Naive B cell (primary cell): ENCODE measurements at regions not wholly inside any gene's neighbourhood (a gene's known extent, or its start where the extent isn't known, plus 50 kb on each side); places are given as distances from the start of the nearest gene placed in this dataset.
A peak's percentile ranks its signal among the peaks of the same experiment; 100 is the strongest.

ENCODE experiments used
- ATAC-seq, 2 donors: fragments of 150-1000 bp; cut with Tn5 transposase; 2 replicates each; pipeline ENCODE4 v1.10.0; 2021; ENCODE audit warnings: low read depth in 2 of 2, mild to moderate bottlenecking in 2 of 2, moderate library complexity in 2 of 2
- DNase-seq: peaks from one replicate; pipeline ENCODE4 v3.0.0; 2022
- H3K27ac Mint-ChIP-seq, 6 donors: one replicate each; pipeline ENCODE4 v1.8.0; 2020 to 2022; ENCODE audit warnings: mild to moderate bottlenecking in 6 of 6, mixed read lengths in 6 of 6, moderate library complexity in 5 of 6, inconsistent platforms in 2 of 6
- H3K27me3 Mint-ChIP-seq, 3 donors: one replicate each; pipeline ENCODE4 v1.8.0; 2021 to 2022; ENCODE audit warnings: mixed read lengths in 3 of 3, mild to moderate bottlenecking in 1 of 3
- H3K36me3 Mint-ChIP-seq, 2 donors: one replicate each; pipeline ENCODE4 v1.8.0; 2020 to 2022; ENCODE audit warnings: mixed read lengths in 2 of 2, inconsistent platforms in 1 of 2, mild to moderate bottlenecking in 1 of 2
- H3K4me1 Mint-ChIP-seq, 3 donors: one replicate each; pipeline ENCODE4 v1.8.0; 2020 to 2022; ENCODE audit warnings: mixed read lengths in 3 of 3, inconsistent platforms in 1 of 3, mild to moderate bottlenecking in 1 of 3, moderate library complexity in 1 of 3
- H3K4me3 Mint-ChIP-seq, 8 donors: one replicate each; pipeline ENCODE4 v1.8.0; 2020 to 2022; ENCODE audit warnings: mild to moderate bottlenecking in 8 of 8, mixed read lengths in 8 of 8, moderate library complexity in 8 of 8, inconsistent platforms in 2 of 8
- H3K9me3 Mint-ChIP-seq, 7 donors: one replicate each; pipeline ENCODE4 v1.8.0; 2020 to 2022; ENCODE audit warnings: mixed read lengths in 7 of 7, mild to moderate bottlenecking in 5 of 7, inconsistent platforms in 2 of 7, moderate library complexity in 1 of 7

- peaks cover 0 to 6% (median 0%) of the 10 kb centered on the region in 3 donors for H3K4me1 Mint-ChIP-seq
- H3K27ac Mint-ChIP-seq: peak overlapping the region in 1 of 6 donors; percentile 55
- DNase-seq (no peak), ATAC-seq (no peak)
- no peak overlapping the region for H3K4me3 Mint-ChIP-seq
- H3K27me3 Mint-ChIP-seq: no peaks in the 10 kb centered on the region
- H3K9me3 Mint-ChIP-seq: no peaks in the 10 kb centered on the region
- no peaks in the 10 kb centered on the region for H3K36me3 Mint-ChIP-seq
Observed at GRCh38 chr15:57767481-57767880, 61.0 kb downstream of the POLR2M start.

- no peak for ATAC-seq
- Mint-ChIP-seq H3K27me3 (no peaks in the 10 kb centered on the region), H3K9me3 (no peaks in the 10 kb centered on the region), H3K4me3 (no peak overlapping the region), H3K4me1 (peaks cover 0 to 6% (median 0%) of the 10 kb centered on the region in 3 donors), H3K27ac (no peak overlapping the region), H3K36me3 (no peaks in the 10 kb centered on the region)
- DNase-seq: no peak
Observed at GRCh38 chr15:57769266-57769665, 62.8 kb downstream of the POLR2M start.

DNA sequence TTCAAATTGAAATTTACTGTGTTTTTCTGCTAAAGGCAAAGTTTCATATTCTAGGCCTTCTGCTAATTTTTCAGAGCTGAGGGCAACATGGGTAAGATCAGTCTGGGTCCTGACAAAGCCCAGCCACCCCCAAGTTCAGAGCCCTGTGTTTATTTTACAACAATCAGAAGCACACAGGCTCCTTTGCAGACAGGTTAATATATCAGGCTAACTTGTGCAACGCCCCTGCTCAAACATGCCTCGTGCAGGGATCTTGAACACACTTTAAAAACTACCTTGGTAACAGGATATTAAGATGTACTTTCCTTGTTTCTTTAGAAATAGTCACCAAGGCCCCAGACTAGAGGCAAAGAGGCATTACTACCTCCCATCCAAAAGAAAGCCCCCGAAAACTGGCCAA is 64.0 kb downstream of the POLR2M start:
- no peaks in the 10 kb centered on the region for H3K36me3 Mint-ChIP-seq

DNA sequence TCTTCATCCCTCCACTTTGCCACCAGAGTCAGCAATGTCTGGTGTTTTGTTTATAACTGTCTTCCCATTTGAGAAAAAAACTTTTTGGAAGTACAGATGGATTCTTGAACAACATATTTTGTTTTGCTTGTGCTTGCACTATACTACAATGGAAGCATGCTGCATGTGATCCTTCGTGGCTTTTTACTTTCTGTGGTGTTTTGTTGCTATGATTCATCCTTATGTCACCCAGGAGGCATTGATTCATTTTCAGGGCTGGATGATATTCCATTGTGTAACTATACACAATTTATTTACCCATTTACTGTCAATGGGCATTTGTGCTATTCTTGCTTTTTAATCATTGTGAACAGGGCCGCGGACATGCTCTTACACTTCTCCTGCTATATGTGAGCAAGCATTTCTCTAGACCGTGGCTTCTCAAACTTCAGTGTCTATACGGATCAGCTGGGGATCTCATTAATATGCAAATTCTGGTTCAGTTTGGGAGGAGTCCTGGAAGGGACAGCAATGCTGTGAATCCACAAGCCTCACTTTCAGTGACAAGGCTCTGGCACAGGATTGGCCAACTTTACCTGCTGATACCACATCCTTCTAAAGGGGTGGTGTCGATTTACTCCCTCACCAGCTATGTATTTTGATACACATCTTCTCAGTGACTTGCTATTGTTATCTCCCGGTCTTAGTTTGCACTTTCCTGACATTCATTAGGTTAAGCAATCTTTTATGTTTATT is 65.9 kb downstream of the POLR2M start:
- DNase-seq: no peak
- peaks cover 0 to 3% (median 0%) of the 10 kb centered on the region in 3 donors for H3K4me1 Mint-ChIP-seq
- no peak overlapping the region for H3K27ac Mint-ChIP-seq
- peaks cover 0 to 7% (median 0%) of the 10 kb centered on the region in 3 donors for H3K27me3 Mint-ChIP-seq
- no peaks in the 10 kb centered on the region for H3K9me3 Mint-ChIP-seq
- no peaks in the 10 kb centered on the region for H3K36me3 Mint-ChIP-seq
- no peak overlapping the region for H3K4me3 Mint-ChIP-seq
- ATAC-seq: no peak

More for the DNA sequence above, 64.0 kb downstream of the POLR2M start:
- Mint-ChIP-seq H3K27me3 (peaks cover 0 to 7% (median 0%) of the 10 kb centered on the region in 3 donors), H3K27ac (no peak overlapping the region), H3K4me3 (no peak overlapping the region), H3K9me3 (no peaks in the 10 kb centered on the region), H3K4me1 (peaks cover 0 to 6% (median 0%) of the 10 kb centered on the region in 3 donors)
- ATAC-seq (no peak), DNase-seq (no peak)

GRCh38 chr15:57773051-57773450 is 66.5 kb downstream of the POLR2M start:
- Mint-ChIP-seq H3K27ac (no peak overlapping the region), H3K36me3 (no peaks in the 10 kb centered on the region), H3K4me3 (no peak overlapping the region), H3K27me3 (peaks cover 0 to 7% (median 0%) of the 10 kb centered on the region in 3 donors), H3K4me1 (no peaks in the 10 kb centered on the region), H3K9me3 (no peaks in the 10 kb centered on the region)
- ATAC-seq (no peak), DNase-seq (no peak)

DNA sequence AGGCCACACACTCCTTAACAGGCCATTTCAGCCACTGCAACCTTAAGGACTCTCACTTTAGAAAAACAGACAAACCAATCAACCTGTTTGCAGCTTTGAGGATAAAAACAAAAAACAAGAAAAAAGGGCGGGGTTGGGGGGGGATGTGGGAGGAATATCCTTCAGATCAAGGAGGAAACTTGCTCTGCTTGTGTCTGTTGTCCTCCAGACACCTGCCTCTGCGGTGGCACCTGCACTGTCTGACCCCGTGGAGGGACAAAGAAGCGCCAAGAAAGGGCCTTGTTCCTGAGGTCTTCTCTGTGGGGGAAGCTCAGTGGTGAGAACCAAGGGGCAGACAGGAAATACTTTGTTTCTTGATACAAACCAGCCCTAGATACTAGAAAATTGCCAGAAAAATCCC is 70.5 kb downstream of the POLR2M start:
- H3K36me3 Mint-ChIP-seq: no peaks in the 10 kb centered on the region

DNA sequence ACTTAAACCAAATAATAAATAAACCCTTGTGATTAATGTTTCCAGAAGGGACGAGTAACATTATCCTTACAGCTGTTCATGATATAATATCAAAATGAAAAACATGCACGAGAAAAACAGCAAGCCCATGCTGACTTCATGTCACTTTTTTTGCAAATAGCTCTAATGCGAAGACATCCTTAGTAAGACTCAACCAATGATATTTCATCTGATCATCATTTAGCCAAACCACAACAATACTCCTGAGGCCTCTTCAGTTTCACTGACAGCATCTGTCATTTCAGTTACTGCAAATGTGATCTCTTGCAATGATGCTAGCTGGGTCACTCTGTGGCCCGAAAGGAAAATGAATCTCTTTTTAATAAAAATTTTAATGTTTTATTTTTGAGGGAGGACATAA is 74.0 kb downstream of the POLR2M start:
- Mint-ChIP-seq H3K9me3 (no peaks in the 10 kb centered on the region), H3K4me1 (peaks cover 0 to 5% (median 0%) of the 10 kb centered on the region in 3 donors), H3K4me3 (no peak overlapping the region), H3K27me3 (peaks cover 0 to 5% (median 0%) of the 10 kb centered on the region in 3 donors), H3K36me3 (no peaks in the 10 kb centered on the region), H3K27ac (no peak overlapping the region)
- DNase-seq (no peak), ATAC-seq (no peak)

More for the DNA sequence above, 70.5 kb downstream of the POLR2M start:
- Mint-ChIP-seq H3K27me3 (peaks cover 0 to 7% (median 0%) of the 10 kb centered on the region in 3 donors), H3K4me1 (peaks cover 0 to 5% (median 0%) of the 10 kb centered on the region in 3 donors), H3K4me3 (no peak overlapping the region), H3K9me3 (no peaks in the 10 kb centered on the region), H3K27ac (no peak overlapping the region)
- no peak for DNase-seq
- no peak for ATAC-seq

DNA sequence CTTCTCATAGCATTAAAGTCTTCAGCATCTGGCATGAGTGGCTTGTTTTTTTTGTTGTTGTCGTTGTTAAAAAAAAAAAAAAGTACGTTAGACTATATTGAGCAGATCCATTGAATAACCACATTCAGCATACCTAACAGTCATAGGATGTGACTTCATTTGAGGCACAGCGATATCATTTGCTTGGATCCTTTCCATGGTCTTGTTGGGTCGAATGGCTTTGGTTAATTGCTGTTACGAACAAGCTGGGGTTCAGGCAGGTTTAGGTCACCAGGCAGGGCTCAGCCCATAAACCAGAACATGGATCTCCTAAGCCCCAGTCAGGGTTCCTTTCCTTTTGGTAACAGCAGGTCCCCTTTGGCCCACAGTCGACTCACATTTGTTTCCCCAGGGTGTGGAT is 76.2 kb downstream of the POLR2M start:
- DNase-seq: no peak
- no peak for ATAC-seq
- Mint-ChIP-seq H3K4me3 (no peak overlapping the region), H3K27ac (peak overlapping the region in 1 of 6 donors; percentile 24), H3K27me3 (peaks cover 0 to 14% (median 0%) of the 10 kb centered on the region in 3 donors), H3K36me3 (no peaks in the 10 kb centered on the region), H3K4me1 (peaks cover 0 to 5% (median 0%) of the 10 kb centered on the region in 3 donors), H3K9me3 (no peaks in the 10 kb centered on the region)

DNA sequence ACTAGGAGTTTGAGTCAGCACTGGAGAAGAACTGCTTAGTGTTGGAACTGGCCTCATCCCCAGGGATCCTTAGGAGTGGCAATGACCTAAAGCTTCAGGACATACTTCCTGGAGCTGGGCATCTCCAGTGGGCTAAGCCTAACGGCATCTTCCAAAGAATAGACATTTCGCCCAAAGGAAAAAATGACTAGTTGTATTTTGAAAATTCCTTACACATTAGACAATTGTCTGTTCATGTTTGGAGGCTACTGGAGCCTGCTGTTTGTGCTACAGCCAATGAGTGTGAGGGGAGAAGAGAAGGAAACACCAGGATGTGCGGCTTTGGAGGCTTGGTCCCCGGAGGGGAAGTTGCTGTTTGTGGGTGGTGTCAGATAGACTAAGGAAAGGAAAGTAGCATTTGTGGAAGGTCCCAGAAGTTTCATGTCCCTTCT is 77.6 kb downstream of the POLR2M start:
- no peaks in the 10 kb centered on the region for H3K9me3 Mint-ChIP-seq
- peaks cover 0 to 2% (median 0%) of the 10 kb centered on the region in 3 donors for H3K4me1 Mint-ChIP-seq
- ATAC-seq: no peak
- H3K27me3 Mint-ChIP-seq: peaks cover 0 to 14% (median 5%) of the 10 kb centered on the region in 3 donors
- H3K4me3 Mint-ChIP-seq: no peak overlapping the region
- no peaks in the 10 kb centered on the region for H3K36me3 Mint-ChIP-seq
- no peak for DNase-seq
- no peak overlapping the region for H3K27ac Mint-ChIP-seq

- ATAC-seq: no peak
- Mint-ChIP-seq H3K4me3 (no peak overlapping the region), H3K27me3 (peaks cover 0 to 14% (median 5%) of the 10 kb centered on the region in 3 donors), H3K9me3 (no peaks in the 10 kb centered on the region), H3K27ac (no peak overlapping the region), H3K4me1 (no peaks in the 10 kb centered on the region), H3K36me3 (no peaks in the 10 kb centered on the region)
- DNase-seq: no peak
Observed at GRCh38 chr15:57785039-57785438, 78.5 kb downstream of the POLR2M start.

GRCh38 chr15:57785959-57786358 is 79.4 kb downstream of the POLR2M start:
- Mint-ChIP-seq H3K27ac (no peak overlapping the region), H3K36me3 (no peaks in the 10 kb centered on the region), H3K4me1 (no peaks in the 10 kb centered on the region), H3K27me3 (peaks cover 0 to 14% (median 5%) of the 10 kb centered on the region in 3 donors), H3K4me3 (no peak overlapping the region), H3K9me3 (no peaks in the 10 kb centered on the region)
- no peak for ATAC-seq
- no peak for DNase-seq

GRCh38 chr15:57789225-57789624 is 82.7 kb downstream of the POLR2M start:
- H3K27me3 Mint-ChIP-seq: peaks cover 0 to 11% (median 11%) of the 10 kb centered on the region in 3 donors
- no peak for DNase-seq
- peak overlapping the region in 2 of 6 donors; percentile 1 to 3 for H3K27ac Mint-ChIP-seq
- ATAC-seq: no peak
- no peaks in the 10 kb centered on the region for H3K4me1 Mint-ChIP-seq
- no peaks in the 10 kb centered on the region for H3K36me3 Mint-ChIP-seq
- no peaks in the 10 kb centered on the region for H3K9me3 Mint-ChIP-seq
- no peak overlapping the region for H3K4me3 Mint-ChIP-seq

DNA sequence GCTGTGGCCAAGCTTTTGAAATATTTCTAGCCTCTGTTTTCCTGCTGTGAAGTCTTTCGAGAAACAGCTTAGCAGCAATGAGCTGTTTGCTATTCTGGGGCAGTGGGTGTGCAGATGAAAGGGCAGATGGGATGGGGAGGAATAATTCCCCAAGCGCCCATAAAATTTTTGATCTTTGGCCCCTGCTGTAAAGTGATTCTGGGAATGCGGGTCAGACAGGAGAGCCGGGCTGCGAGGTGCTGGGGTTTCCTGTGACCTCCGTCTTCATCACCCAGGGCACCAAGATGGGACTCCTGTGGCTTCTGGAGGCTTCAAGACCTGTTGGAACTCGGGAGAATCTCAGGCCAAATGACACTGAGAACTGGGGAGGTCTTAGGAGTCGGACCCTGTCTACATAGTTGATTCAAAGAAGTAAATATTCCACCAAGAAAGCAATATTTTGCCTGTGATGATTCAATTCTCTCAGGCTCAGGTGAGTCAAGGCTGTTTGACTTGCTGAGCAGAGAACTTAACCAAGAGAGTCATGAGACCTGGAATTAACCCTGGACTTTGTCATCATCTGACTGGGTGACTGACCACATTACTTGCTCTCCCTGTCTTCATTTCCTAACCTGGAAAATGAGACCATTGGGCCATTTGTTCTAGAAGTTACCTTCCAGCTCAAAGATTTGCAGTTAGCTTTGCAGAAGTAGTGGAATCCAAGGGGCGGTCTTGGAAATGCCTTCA is 86.4 kb downstream of the POLR2M start:
- no peak overlapping the region for H3K4me3 Mint-ChIP-seq
- H3K9me3 Mint-ChIP-seq: no peaks in the 10 kb centered on the region
- H3K36me3 Mint-ChIP-seq: no peaks in the 10 kb centered on the region
- no peak for DNase-seq
- no peak overlapping the region for H3K27ac Mint-ChIP-seq
- H3K4me1 Mint-ChIP-seq: no peaks in the 10 kb centered on the region
- peaks cover 0 to 11% (median 0%) of the 10 kb centered on the region in 3 donors for H3K27me3 Mint-ChIP-seq
- no peak for ATAC-seq

- ATAC-seq: no peak
- no peaks in the 10 kb centered on the region for H3K4me1 Mint-ChIP-seq
- H3K27me3 Mint-ChIP-seq: peaks cover 0 to 7% (median 0%) of the 10 kb centered on the region in 3 donors
- no peaks in the 10 kb centered on the region for H3K36me3 Mint-ChIP-seq
- no peak overlapping the region for H3K4me3 Mint-ChIP-seq
- no peaks in the 10 kb centered on the region for H3K9me3 Mint-ChIP-seq
- no peak overlapping the region for H3K27ac Mint-ChIP-seq
- DNase-seq: no peak
Observed at GRCh38 chr15:57795261-57795660, 88.7 kb downstream of the POLR2M start.
